ENCODE measurements at regions not wholly inside any gene's neighbourhood (a gene's known extent, or its start where the extent isn't known, plus 50 kb on each side); places are given as distances from the start of the nearest gene placed in this dataset.

DNA sequence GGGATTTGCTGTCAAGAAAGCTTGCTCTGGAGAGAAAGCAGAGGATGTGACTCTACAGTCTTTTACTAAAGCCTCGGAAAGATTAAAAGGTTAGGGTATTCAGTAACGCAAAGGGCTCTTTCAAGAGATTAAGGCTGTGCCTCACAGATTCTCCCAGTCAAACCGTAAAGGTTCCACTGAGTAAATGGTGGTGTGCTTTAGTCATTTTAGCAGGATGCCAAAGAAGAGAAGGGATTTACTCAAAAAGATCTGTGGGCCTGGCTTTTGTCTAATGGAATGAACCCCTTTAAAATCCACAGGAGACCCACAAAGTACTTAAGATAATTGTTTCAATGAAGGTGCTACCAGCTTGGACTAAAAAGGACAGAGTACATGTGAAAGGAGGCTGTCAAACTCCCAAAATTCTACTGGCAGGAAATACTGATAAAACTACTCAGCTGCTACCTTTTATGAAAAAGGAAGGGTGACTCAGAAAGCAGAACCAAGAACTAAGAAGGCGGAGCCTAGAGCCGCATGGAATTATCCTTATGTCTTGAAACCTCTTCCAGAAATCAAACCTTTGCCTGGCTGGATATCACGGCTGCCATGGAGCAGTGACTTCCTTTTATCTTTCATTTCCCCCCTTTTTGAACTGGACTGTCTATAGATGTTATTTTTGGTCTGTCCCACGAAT, 670.2 kb upstream of the ZEB2 start:
- Histone ChIP-seq H3K36me3 (ENCODE audit: control insufficient read depth in 2 of 3, insufficient read depth in 3 of 3, low read length in 3 of 3) (no peaks in the 10 kb centered on the region), H3K27ac (ENCODE audit: low read depth in 2 of 2, low read length in 2 of 2) (no peak overlapping the region), H3K9me3 (ENCODE audit: control insufficient read depth in 2 of 3, insufficient read depth in 1 of 3, low read length in 3 of 3) (no peaks in the 10 kb centered on the region), H3K27me3 (ENCODE audit: control insufficient read depth, insufficient read depth, low read length) (no peaks in the 10 kb centered on the region), H3K4me3 (ENCODE audit: low read length in 3 of 3) (no peak overlapping the region), H3K4me1 (ENCODE audit: control insufficient read depth in 2 of 3, insufficient read depth in 2 of 3, low read depth in 1 of 3, low read length in 3 of 3) (peaks cover 0 to 2% (median 0%) of the 10 kb centered on the region in 3 donors), H3K9ac (ENCODE audit: low read length in 3 of 3) (no peak overlapping the region)
- intact Hi-C loops (cut with DNase I): no loop called here
- FAIRE-seq (no peak), DNase-seq (no peak)
- TF ChIP-seq, protein P1, sequence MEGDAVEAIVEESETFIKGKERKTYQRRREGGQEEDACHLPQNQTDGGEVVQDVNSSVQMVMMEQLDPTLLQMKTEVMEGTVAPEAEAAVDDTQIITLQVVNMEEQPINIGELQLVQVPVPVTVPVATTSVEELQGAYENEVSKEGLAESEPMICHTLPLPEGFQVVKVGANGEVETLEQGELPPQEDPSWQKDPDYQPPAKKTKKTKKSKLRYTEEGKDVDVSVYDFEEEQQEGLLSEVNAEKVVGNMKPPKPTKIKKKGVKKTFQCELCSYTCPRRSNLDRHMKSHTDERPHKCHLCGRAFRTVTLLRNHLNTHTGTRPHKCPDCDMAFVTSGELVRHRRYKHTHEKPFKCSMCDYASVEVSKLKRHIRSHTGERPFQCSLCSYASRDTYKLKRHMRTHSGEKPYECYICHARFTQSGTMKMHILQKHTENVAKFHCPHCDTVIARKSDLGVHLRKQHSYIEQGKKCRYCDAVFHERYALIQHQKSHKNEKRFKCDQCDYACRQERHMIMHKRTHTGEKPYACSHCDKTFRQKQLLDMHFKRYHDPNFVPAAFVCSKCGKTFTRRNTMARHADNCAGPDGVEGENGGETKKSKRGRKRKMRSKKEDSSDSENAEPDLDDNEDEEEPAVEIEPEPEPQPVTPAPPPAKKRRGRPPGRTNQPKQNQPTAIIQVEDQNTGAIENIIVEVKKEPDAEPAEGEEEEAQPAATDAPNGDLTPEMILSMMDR (IDR thresholded peaks at IDR 0.05; ENCODE audit: borderline replicate concordance, extremely low read depth, insufficient read depth): no peak

DNA sequence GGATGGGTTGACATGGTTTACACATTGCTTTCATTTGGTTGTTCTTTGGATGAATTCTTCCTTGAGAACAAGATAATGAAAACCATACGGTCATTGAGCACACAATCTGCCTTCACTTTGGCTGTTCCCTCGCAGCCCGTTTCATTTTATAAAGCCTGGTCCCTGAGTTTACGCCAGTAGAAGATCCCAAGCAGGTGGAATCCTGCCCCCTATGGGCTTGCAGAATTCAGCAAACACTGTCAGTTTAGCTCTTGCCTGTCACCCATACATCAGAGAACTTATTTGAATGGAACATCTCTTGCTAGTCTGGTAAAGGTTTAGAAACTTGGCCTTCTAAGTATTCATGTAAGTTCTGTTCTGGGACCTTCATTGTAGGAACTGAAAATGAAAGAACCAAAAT, 666.4 kb upstream of the ZEB2 start:
- no peaks in the 10 kb centered on the region for H3K9me3 ChIP-seq (ENCODE audit: control insufficient read depth in 2 of 3, insufficient read depth in 1 of 3, low read length in 3 of 3)
- intact Hi-C loops (cut with DNase I): no loop called here
- no peak for DNase-seq
- no peak overlapping the region for H3K4me3 ChIP-seq (ENCODE audit: low read length in 3 of 3)
- no peak overlapping the region for H3K27ac ChIP-seq (ENCODE audit: low read depth in 2 of 2, low read length in 2 of 2)
- H3K27me3 ChIP-seq (ENCODE audit: control insufficient read depth, insufficient read depth, low read length): no peaks in the 10 kb centered on the region
- H3K9ac ChIP-seq (ENCODE audit: low read length in 3 of 3): no peak overlapping the region
- no peak for FAIRE-seq
- no peaks in the 10 kb centered on the region for H3K36me3 ChIP-seq (ENCODE audit: control insufficient read depth in 2 of 3, insufficient read depth in 3 of 3, low read length in 3 of 3)
- TF ChIP-seq, protein P1 (IDR thresholded peaks at IDR 0.05; ENCODE audit: borderline replicate concordance, extremely low read depth, insufficient read depth): no peak
- H3K4me1 ChIP-seq (ENCODE audit: control insufficient read depth in 2 of 3, insufficient read depth in 2 of 3, low read depth in 1 of 3, low read length in 3 of 3): no peaks in the 10 kb centered on the region

DNA sequence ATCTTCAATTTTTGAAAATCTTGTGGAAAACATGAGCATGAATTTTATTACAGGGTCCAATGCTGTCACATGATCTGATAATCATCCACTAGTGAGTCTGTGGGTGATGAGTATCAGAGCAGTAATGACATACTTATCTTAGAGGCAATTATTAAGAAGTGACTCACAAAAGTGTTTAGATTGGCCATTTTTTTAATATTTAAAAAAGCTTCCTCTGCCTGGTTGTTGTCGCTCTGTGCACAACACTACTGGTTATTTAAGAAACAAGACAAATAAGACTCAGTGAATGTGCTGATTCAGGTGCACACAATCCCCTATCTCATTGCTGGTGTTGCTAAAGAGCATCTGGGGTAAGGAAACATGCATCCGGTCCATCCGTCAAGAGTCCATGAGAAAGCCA, 665.8 kb upstream of the ZEB2 start:
- Histone ChIP-seq H3K27me3 (ENCODE audit: control insufficient read depth, insufficient read depth, low read length) (no peaks in the 10 kb centered on the region), H3K9ac (ENCODE audit: low read length in 3 of 3) (no peak overlapping the region), H3K36me3 (ENCODE audit: control insufficient read depth in 2 of 3, insufficient read depth in 3 of 3, low read length in 3 of 3) (no peaks in the 10 kb centered on the region), H3K4me3 (ENCODE audit: low read length in 3 of 3) (no peak overlapping the region), H3K27ac (ENCODE audit: low read depth in 2 of 2, low read length in 2 of 2) (no peak overlapping the region), H3K4me1 (ENCODE audit: control insufficient read depth in 2 of 3, insufficient read depth in 2 of 3, low read depth in 1 of 3, low read length in 3 of 3) (no peaks in the 10 kb centered on the region), H3K9me3 (ENCODE audit: control insufficient read depth in 2 of 3, insufficient read depth in 1 of 3, low read length in 3 of 3) (no peaks in the 10 kb centered on the region)
- DNase-seq: no peak
- FAIRE-seq: no peak
- intact Hi-C loops (cut with DNase I): no loop called here
- TF ChIP-seq, protein P1 (IDR thresholded peaks at IDR 0.05; ENCODE audit: borderline replicate concordance, extremely low read depth, insufficient read depth): no peak

Measured in kidney (tissue), 13 donors.